ENCODE measurements at regions not wholly inside any gene's neighbourhood (a gene's known extent, or its start where the extent isn't known, plus 50 kb on each side); places are given as distances from the start of the nearest gene placed in this dataset.
"Not testable (repeated sequence)": the region's sequence is repeated elsewhere in the genome, so short reads cannot be mapped to it uniquely, and the experiment has no call there.

GRCh38 chr13:111623743-111624505, 303.5 kb downstream of the TEX29 start:
- DNase-seq (ENCODE audit: low spot score) = no peak

GRCh38 chr13:111625526-111626315, 305.3 kb downstream of the TEX29 start:
- no peak for DNase-seq (ENCODE audit: low spot score)

GRCh38 chr13:111626371-111627305, 306.2 kb downstream of the TEX29 start:
- no peak for DNase-seq (ENCODE audit: low spot score)

- no peak for DNase-seq (ENCODE audit: low spot score)
These were observed 307.2 kb downstream of the TEX29 start for GRCh38 chr13:111627596-111627995.

- no peak for DNase-seq (ENCODE audit: low spot score)
These were observed 308.6 kb downstream of the TEX29 start for GRCh38 chr13:111629016-111629415.

GRCh38 chr13:111629457-111629856, 309.0 kb downstream of the TEX29 start:
- DNase-seq (ENCODE audit: low spot score) = no peak

GRCh38 chr13:111629926-111630325, 309.5 kb downstream of the TEX29 start:
- no peak for DNase-seq (ENCODE audit: low spot score)

- DNase-seq (ENCODE audit: low spot score) = no peak
These were observed 310.0 kb downstream of the TEX29 start for GRCh38 chr13:111630406-111630805.

- DNase-seq (ENCODE audit: low spot score) = not testable (repeated sequence)
These were observed 310.8 kb downstream of the TEX29 start for GRCh38 chr13:111631271-111631670.

GRCh38 chr13:111632906-111633305, 312.5 kb downstream of the TEX29 start:
- DNase-seq (ENCODE audit: low spot score) = peak; percentile 57

- DNase-seq (ENCODE audit: low spot score) = no peak
These were observed 313.0 kb downstream of the TEX29 start for GRCh38 chr13:111633401-111633800.

GRCh38 chr13:111634410-111634809, 314.0 kb downstream of the TEX29 start:
- no peak for DNase-seq (ENCODE audit: low spot score)

GRCh38 chr13:111636271-111636670, 315.8 kb downstream of the TEX29 start:
- no peak for DNase-seq (ENCODE audit: low spot score)

- DNase-seq (ENCODE audit: low spot score) = no peak
These were observed 316.4 kb downstream of the TEX29 start for GRCh38 chr13:111636804-111637203.

- no peak for DNase-seq (ENCODE audit: low spot score)
These were observed 316.9 kb downstream of the TEX29 start for GRCh38 chr13:111637365-111637764.

- DNase-seq (ENCODE audit: low spot score) = no peak
These were observed 317.8 kb downstream of the TEX29 start for GRCh38 chr13:111638233-111638632.

GRCh38 chr13:111639196-111639705, 318.8 kb downstream of the TEX29 start:
- no peak for DNase-seq (ENCODE audit: low spot score)

GRCh38 chr13:111640006-111640405, 319.6 kb downstream of the TEX29 start:
- no peak for DNase-seq (ENCODE audit: low spot score)

GRCh38 chr13:111640476-111640875, 320.0 kb downstream of the TEX29 start:
- no peak for DNase-seq (ENCODE audit: low spot score)

GRCh38 chr13:111642156-111642767, 321.8 kb downstream of the TEX29 start:
- DNase-seq (ENCODE audit: low spot score) = no peak

- no peak for DNase-seq (ENCODE audit: low spot score)
These were observed 324.3 kb downstream of the TEX29 start for GRCh38 chr13:111644750-111645149.

- no peak for DNase-seq (ENCODE audit: low spot score)
These were observed 324.8 kb downstream of the TEX29 start for GRCh38 chr13:111645198-111645597.

Data from iPS-NIHi11 (cell line).